Hematopoietic multipotent progenitor cell (in vitro differentiated cells): ENCODE measurements at regions not wholly inside any gene's neighbourhood (a gene's known extent, or its start where the extent isn't known, plus 50 kb on each side); places are given as distances from the start of the nearest gene placed in this dataset.

Source experiments
- DNase-seq, 3 donors: peaks; one replicate each; pipeline ENCODE4 v3.0.0-alpha.2; 2011 to 2015; ENCODE audit warnings: low read depth in 2 of 3, low spot score in 2 of 3

GRCh38 chr5:158276692-158277091, 417.7 kb upstream of the CLINT1 start:
- DNase-seq = no peak

GRCh38 chr5:158275511-158275910, 416.6 kb upstream of the CLINT1 start:
- no peak for DNase-seq

GRCh38 chr5:158273035-158273434, 414.1 kb upstream of the CLINT1 start:
- no peak for DNase-seq

GRCh38 chr5:158272409-158272808, 413.5 kb upstream of the CLINT1 start:
- DNase-seq = no peak

GRCh38 chr5:158270996-158271554, 412.1 kb upstream of the CLINT1 start:
- no peak for DNase-seq

- no peak for DNase-seq
These were observed 409.3 kb upstream of the CLINT1 start for GRCh38 chr5:158268286-158268685.

GRCh38 chr5:158267228-158267627, 408.3 kb upstream of the CLINT1 start:
- DNase-seq = no peak

- no peak for DNase-seq
These were observed 407.2 kb upstream of the CLINT1 start for GRCh38 chr5:158265931-158266700.

GRCh38 chr5:158265346-158265745, 406.4 kb upstream of the CLINT1 start:
- no peak for DNase-seq

GRCh38 chr5:158264264-158264663, 405.3 kb upstream of the CLINT1 start:
- no peak for DNase-seq

- DNase-seq = no peak
These were observed 402.9 kb upstream of the CLINT1 start for GRCh38 chr5:158261674-158262367.

GRCh38 chr5:158256096-158256495, 397.2 kb upstream of the CLINT1 start:
- no peak for DNase-seq

GRCh38 chr5:158255609-158256008, 396.7 kb upstream of the CLINT1 start:
- no peak for DNase-seq

GRCh38 chr5:158246661-158247060, 387.7 kb upstream of the CLINT1 start:
- no peak for DNase-seq

- no peak for DNase-seq
These were observed 386.6 kb upstream of the CLINT1 start for GRCh38 chr5:158245513-158245912.

- DNase-seq = no peak
These were observed 385.9 kb upstream of the CLINT1 start for GRCh38 chr5:158244882-158245281.

GRCh38 chr5:158236511-158237335, 377.8 kb upstream of the CLINT1 start:
- no peak for DNase-seq

GRCh38 chr5:158235159-158235547, 376.2 kb upstream of the CLINT1 start:
- DNase-seq = no peak

GRCh38 chr5:158234323-158235158, 375.6 kb upstream of the CLINT1 start:
- peak in 2 of 3 donors; percentile 60 to 83 for DNase-seq

GRCh38 chr5:158233735-158234322, 374.9 kb upstream of the CLINT1 start:
- no peak for DNase-seq
